Cardiac septum (tissue), 1 donor: ENCODE measurements at regions not wholly inside any gene's neighbourhood (a gene's known extent, or its start where the extent isn't known, plus 50 kb on each side); places are given as distances from the start of the nearest gene placed in this dataset.
"Not testable (repeated sequence)": the region's sequence is repeated elsewhere in the genome, so short reads cannot be mapped to it uniquely, and the experiment has no call there.

Experiments used
- DNase-seq: peaks from one replicate; pipeline ENCODE4 v3.0.0-alpha.2; 2020; ENCODE audit warnings: low spot score
- intact Hi-C: fragments of 100-400 bp; cut with DNase I; formaldehyde crosslinking; loops from one replicate; pipeline ENCODE4 v1.14.0; 2022
- donor health status: DM: no; HTN: no; CAD: no.

DNA sequence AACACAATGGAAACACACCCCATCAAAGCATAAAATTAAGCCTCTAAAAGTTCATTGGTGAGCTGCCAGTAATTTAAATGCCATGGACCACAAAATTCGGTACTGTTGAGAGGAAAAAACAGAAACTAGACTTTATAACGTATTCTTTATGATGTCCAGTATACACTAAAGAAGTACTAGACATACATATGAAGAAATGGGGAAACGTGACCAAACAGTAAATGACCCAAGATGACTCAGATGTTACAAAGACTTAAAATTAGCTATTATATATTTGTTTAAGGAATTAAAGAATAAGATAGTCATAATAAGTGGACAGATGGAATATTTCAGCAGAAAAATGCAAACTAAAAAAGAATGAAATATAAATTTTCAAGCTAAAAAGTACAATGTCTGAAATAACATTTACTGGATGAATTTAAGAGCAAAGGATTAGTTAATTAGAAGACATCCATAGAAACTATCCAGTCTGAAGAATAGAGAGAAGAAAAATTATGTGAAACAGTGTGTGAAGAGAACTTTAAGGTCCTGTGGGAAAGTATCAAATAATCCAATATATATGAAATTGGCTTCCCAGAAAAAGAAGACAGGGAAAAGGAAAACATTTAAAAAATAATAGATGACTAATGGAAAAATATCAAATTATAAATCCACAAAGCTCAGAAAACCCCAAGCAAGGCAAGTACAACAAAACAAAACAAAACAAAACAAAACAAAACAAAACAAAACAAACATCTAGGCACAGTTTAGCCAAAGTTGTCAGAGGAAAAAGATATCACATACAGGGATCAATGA, 69.4 kb downstream of the SAMD9 start:
- no peak for DNase-seq
- intact Hi-C loops = no loop called here

DNA sequence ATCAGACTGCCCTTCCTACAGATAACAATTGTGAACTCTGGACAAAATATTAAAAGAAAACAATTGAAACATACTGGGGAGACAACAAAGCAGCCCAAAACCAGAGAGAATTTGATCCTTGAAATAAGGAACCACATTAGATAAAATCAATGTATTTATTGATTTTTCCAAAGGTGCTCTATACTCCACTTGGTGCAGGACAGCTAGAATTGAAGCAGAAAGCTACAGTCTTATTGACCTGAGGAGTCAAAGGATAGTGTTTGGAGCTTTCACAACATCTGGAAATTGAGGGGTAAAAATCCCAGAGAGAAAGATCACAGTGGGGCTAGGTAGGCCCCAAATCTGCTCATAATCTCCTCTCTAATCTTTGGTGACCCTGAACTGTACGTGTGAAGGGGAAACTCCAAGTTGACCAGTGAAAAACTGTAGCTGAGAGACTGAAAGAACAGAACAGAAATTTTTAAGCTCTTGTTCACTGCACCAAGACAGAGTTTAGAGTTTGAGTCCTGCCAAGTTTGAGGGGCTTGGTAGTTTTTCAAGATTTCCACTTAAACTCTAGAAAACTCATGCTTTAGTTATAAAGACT, 70.2 kb downstream of the SAMD9 start:
- no peak for DNase-seq
- intact Hi-C loops = no loop called here

DNA sequence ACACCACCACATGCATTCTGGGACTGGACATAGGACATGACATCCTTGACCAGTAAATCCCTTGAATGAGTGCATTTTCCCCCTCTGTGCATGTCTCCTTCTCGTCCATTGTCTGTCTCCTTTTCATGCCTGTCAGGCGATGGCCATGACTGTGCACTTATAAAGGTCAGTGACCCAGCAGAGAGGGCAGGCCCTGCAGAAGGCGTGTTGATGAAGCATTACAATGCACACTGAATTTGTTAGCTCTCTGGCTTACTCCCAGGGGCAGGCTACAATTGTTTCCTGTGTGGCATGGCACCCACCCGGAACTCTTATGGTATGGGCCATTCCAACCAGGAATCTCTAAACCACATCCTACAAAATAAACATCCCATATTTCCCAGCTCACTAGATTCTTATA, 71.1 kb downstream of the SAMD9 start:
- intact Hi-C loops = no loop called here
- no peak for DNase-seq

DNA sequence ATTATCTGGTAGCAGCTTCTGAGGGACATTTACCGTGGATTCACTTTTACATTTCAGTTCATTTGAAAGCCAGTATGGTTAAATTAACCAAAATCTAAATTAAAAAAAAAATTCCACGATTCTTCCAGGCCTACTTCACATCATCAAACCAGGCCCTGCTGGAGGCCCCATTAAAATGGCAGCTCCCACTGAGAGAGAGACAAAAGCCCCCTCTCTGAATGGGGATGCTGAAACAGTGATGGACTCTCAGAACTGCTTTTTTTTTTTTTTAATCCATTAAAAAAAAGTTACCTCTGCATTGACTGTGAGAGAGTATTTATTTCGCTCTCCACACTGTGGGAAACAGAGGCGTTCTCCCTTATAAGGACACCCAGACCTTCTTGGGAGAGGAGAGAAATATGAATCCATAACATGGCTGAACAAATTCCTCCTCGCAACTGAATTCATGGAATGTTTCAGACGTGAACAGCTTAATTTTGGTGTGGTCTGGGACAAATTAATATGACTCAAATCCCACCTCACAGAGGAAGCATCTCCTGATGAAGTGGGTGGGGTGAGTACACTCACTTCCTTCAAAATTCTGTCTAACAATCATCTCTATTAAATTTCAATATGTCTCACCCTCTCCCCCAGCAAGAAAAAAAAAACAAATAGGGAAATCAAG, 73.5 kb downstream of the SAMD9 start:
- intact Hi-C loops = no loop called here
- no peak for DNase-seq

DNA sequence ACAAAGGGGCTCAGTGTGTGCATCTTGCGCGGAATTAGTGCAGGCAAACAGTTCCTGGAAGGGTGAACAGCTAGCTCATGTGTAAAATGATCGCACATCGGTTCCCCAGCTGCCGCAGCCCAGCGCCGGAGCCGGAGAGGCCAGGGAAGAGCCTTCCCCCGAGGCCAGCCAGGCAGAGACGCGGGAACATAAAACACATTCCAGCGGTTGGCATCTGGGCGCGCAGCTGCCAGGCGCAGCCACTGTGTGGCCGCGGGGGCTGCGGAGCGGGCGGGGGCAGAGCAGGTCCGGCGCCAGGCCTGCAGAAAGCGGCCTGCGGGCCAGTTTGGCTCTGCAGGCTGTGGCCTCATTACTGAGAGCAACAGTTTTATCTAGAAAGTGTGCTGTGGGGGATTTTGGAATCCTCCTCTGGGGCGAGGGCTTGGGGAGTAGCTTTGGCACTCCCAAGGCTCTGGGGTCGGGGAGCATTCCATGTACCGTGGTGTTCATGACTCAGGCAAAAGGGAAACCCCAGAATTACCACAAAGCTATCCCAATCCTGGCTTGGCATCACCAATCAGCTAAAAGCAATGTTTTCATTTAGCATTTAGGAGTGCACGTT, 74.3 kb downstream of the SAMD9 start:
- no peak for DNase-seq
- intact Hi-C loops = no loop called here

DNA sequence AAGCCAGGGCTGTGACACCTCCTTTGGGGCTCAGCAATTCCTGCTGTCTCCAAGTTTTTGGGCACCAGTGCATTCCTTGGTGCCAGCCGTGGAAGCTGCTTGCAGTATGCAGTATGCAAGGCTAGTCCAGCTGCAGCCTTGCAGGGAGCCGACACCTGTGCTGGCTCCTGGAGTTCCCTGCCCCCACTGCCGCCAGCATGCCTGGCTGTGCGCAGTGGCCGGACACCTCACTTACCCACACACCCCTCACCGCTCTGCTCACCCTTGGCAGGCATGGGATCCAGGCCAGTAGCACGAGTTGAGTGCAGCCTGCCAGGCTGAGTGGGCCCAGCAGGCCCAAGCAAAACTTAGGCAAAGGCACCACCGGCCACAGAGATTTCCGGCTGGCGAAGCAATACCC, 77.4 kb downstream of the SAMD9 start:
- no peak for DNase-seq
- intact Hi-C loops = no loop called here

DNA sequence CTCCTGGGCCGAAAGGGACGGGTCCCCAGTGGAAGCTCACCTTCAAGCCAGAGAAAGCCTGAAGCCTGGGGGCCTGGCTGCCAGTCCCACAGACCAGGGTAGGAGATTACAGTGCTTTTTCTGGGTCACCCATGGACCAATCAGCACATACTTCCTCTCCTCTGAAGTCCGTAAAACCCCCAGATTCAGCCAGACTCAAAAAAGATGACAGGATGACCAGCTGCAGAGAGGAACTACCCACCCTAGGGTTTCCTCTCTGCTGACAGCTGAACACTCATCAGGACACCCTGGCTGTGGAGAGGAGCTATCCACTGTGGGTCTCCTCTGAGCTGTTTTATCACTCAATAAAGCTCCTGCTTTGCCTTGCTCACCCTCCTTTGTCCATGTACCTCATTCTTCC, 78.0 kb downstream of the SAMD9 start:
- DNase-seq = no peak
- intact Hi-C loops = no loop called here

DNA sequence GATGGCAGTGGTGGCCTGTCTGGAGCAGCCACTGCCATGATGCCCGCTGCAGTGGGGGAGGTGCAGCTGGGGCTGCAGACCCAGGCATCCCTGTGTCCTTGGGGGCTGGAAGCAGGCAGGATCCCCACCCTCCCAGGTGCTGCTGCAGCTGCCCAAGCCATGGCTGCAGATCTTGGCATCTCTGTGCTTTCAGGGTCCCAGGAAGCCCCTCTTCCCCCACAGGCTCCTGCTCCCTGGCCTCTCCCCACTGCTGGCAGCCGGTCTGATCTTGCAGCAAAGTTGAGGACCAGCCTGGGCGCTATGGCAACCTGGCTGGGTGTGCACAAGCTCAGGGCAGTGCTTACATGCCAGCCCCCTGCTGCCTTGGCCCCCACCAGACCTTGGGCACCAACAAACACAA, 78.5 kb downstream of the SAMD9 start:
- intact Hi-C loops = no loop called here
- no peak for DNase-seq

DNA sequence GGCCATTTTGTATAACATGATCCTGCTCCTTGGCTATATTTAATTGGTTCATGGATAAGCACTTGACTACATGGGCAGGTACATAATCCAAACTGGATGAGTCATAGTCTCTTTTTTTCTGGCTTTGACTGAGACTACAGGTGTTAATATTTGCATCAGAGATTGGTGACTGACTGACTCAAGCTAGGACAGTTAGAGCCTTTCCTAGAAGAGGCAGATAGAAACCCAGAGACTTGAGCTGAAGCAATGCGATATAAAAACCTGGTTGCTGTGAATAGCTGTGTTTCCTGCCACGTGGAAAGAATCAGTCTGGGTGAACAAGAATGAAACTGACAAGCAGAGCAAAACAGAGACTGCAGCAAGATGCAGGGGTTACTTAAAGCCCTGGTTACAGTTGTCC, 81.0 kb downstream of the SAMD9 start:
- intact Hi-C loops = no loop called here
- DNase-seq = no peak

DNA sequence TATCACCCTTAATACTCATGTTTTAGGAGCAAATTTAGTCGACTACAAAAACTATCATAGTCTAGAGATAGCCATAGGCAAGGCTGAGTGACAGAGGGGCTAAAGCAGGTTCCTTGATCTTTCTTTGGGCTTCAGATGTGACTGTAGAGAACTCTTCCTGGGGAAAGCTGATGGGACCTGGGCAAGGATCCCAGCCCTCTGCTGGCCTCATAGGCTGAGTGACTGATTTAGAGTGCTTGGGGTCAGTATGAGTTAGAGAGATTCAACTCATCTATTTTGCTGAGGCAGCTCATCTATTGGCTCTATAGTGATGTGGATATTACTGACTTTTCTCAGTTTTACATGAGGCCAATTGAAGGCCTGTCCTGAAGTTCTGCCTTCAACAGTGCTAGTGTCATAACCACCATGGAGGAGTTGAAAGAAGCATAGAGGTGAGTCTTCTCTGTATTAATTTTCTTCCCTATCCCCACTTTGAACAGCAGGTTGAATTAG, 81.6 kb downstream of the SAMD9 start:
- intact Hi-C loops = no loop called here
- DNase-seq = no peak

DNA sequence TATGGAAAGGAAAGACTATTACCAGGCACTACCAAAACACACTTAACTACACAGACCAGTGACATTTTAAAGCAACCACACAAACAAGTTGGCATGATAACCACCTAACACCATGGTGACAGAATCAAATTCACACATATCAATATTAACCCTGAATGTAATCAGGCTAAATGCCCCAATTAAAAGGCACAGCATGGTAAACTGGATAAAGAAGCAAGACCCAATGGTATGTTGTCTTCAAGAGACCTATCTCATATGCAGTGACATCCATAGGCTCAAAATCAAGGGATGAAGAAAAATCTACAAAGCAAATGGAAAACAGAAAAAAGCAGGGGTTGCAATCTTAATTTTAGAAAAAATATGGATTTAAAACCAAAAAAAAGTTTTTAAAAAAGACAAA, 86.0 kb downstream of the SAMD9 start:
- intact Hi-C loops = no loop called here
- no peak for DNase-seq

DNA sequence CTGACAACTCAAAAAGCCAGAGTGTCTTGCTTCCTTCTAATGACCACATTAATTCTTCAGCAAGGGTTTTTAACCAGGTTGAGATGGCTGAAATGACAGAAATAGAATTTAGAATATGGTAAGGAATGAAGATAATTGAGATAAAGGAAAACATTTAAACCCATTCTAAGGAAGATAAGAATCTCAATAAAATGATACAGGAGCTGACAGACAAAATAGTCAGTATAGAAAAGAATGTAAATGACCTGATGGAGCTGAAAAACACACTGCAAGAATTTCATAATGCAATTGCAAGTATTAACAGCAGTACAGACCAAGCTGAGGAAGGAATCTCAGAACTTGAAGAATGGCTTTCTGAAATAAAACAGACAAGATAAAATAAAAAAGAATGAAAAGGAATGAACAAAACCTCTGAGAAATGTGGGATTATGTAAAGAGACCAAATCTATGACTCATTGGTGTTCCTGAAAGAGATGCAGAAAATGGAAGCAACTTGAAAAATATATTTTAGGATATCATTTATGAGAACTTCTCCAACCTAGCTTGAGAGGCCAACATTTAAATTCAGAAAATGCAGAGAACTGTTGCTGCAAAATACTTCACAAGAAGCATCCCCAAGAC, 87.1 kb downstream of the SAMD9 start:
- no peak for DNase-seq
- intact Hi-C loops = no loop called here

DNA sequence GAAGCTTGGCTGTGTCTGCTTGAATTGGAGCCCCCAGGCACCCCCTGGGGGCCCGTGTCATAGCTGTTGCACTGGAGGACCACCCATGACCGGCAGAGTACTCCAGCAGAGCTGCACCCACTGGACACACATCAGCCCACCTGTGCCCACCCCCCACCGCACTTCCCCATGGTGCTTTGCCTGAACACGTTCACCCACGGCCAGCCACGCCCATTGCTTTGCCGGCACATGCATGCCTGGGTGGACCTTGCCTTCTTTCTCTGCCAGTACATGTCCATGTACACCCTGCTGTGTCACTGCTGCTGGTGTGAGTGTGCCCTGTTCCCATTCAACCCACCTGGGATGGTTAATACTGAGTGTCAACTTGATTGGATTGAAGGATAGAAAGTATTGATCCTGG, 88.7 kb downstream of the SAMD9 start:
- intact Hi-C loops = no loop called here
- no peak for DNase-seq

DNA sequence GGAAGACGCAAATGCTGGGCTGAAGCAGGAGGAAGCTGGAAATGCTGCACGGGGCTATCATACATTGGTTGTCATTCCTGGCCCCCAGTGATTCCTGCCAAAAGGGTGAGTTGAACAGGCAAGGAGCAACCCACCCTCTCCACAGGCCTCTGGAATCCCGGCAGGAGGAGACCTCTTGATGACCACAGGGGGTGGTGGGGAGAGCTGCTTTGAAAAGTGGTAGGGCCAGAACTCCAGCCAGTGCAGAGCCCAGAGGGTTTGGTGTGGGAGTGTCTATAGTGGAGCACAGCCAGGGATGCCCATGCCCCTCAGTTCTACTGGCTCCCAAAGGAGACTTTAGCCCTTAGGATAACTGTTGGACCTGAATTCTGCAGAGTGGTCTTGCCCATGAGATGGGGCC, 89.2 kb downstream of the SAMD9 start:
- DNase-seq = no peak
- intact Hi-C loops = no loop called here

DNA sequence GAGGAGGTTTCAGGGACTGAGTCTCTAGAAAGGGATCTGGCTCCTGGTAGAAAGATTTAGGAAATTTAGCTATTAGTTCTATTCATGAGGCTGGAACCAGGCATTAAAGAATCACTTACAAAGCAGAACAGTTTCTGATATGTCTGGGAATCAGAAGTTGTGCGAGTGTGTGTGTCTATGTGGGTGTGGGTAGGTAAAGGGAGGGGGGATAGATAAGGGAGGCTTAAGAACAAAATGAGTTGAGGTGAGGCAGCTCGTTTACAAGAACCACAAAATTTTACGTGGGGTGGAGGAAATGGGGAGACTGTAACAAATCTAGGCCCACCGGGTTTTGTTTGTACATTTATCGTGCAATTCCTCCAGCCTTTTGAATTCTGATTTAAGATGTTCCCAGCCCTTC, 90.7 kb downstream of the SAMD9 start:
- DNase-seq = no peak
- intact Hi-C loops = no loop called here

DNA sequence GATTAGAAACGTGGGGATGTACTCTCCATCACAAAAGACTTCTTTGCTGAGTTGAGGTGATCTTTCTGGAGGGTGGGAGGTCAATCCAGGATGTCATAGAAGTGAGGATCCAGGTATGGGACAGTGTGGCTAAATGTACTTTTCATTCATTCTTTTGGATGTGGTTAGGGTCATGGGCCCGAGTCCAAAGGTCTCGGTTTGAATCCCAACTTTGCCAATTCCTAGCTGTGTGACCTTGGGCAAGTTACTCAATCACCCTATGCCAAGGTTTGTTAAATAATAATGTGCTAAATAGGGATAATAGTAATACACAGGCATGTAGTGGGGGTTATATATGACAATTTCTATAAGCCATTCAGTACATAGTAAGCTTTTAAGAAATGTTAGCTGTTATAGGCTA, 91.4 kb downstream of the SAMD9 start:
- intact Hi-C loops = no loop called here
- DNase-seq = no peak

DNA sequence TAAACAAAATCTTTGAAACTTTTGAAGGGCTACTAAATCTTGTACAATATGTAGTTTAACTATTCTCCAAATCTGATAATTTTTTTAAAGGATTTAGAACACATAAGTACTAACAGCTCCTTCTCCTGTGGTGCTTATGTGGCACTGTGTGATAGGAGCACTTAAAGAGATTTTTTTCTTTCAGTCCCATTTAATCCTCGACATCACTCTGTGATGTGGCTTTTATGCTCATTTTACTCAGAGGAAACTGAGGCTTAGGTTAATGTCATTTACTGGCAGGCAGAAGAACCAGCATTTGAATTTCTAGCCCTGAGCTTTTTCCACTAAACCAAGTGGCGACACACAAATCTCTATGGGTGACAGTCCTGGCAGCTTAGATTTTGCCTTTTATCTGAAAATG, 92.4 kb downstream of the SAMD9 start:
- no peak for DNase-seq
- intact Hi-C loops = no loop called here

DNA sequence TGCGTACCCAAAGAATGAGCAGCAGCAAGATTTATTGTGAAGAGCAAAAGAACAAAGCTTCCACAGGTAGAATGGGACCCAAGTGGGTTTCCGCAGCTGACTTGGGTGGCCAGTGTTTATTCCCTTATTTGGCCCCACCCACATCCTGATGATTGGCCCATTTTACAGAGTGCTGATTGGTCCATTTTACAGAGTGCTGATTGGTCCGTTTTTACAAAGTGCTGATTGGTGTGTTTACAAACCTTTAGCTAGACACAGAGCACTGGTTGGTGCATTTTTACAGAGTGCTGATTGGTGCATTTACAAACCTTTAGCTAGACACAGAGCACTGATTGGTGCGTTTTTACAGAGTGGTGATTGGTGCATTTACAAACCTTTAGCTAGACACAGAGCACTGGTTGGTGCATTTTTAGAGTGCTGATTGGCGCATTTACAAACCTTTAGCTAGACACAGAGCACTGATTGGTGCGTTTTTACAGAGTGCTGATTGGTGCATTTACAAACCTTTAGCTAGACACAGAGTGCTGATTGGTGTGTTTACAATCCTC, 94.8 kb downstream of the SAMD9 start:
- intact Hi-C loops, DNase-seq: not testable (repeated sequence)

DNA sequence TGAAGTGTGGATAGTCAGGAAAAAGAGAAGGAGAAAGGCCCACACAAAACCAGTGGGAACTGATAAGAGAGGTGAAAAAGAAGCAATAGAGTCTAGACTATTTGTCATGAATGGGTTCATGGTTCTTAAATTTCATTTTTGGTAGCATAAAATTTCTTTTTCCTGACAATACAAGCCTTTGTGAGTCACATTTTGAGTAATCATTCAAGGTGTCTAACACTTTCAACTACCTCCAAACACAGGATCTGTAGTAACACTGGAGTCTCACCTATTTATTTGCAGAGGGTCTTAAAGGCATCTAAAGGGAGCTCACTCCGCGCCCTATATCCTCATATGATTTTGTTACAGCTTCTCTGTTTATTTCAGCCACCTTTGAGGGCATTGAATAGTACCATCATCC, 96.0 kb downstream of the SAMD9 start:
- DNase-seq = no peak
- intact Hi-C loops = no loop called here

DNA sequence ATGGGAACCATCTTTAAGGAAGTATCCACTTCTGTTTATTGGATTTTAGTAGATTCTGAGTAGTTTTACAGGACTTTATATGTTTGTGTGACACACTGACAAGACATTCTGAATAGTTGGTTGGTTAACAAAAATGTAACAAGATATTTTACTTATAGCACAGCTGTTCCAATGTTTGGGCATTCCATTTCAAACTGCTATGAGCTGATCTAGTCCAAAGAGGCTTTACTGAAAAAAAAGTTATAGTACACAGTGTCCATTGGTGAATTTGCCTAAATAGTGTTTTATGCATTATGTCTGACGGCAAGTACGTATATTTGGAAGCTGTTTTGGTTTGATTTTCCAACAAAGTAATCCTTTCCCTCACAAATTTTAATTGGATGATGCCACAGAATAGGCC, 99.1 kb downstream of the SAMD9 start:
- intact Hi-C loops = no loop called here
- DNase-seq = no peak
